Right lobe of liver (tissue), 4 donors: ENCODE measurements at regions not wholly inside any gene's neighbourhood (a gene's known extent, or its start where the extent isn't known, plus 50 kb on each side); places are given as distances from the start of the nearest gene placed in this dataset.

ENCODE experiments used
- CTCF ChIP-seq, 4 donors: fragments of 200-600 bp in 3 of 4; fragments of 450-650 bp in 1 of 4; IDR thresholded peaks; one replicate each; pipeline versions ENCODE4 v1.5.1 to v1.8.0; 2016 to 2022; ENCODE audit warnings: antibody characterized with exemption in 4 of 4, mild to moderate bottlenecking in 2 of 4
- POLR2A ChIP-seq: fragments of 450-650 bp; IDR thresholded peaks from one replicate; pipeline ENCODE4 v1.6.1; 2017; ENCODE audit warnings: antibody characterized with exemption, mild to moderate bottlenecking
- donor health status: DM: no; HTN: no; CAD: no.
- donor health status: DM: no; HTN: no; CAD: no.
- donor health status: DM: no; HTN: yes; CAD: no.

- no peak for TF ChIP-seq CTCF (IDR thresholded peaks at IDR 0.05)
- TF ChIP-seq POLR2A: no peak
Measured at GRCh38 chr10:121069061-121069850, 218.1 kb downstream of the WDR11 start.
